ENCODE measurements at regions not wholly inside any gene's neighbourhood (a gene's known extent, or its start where the extent isn't known, plus 50 kb on each side); places are given as distances from the start of the nearest gene placed in this dataset.

DNA sequence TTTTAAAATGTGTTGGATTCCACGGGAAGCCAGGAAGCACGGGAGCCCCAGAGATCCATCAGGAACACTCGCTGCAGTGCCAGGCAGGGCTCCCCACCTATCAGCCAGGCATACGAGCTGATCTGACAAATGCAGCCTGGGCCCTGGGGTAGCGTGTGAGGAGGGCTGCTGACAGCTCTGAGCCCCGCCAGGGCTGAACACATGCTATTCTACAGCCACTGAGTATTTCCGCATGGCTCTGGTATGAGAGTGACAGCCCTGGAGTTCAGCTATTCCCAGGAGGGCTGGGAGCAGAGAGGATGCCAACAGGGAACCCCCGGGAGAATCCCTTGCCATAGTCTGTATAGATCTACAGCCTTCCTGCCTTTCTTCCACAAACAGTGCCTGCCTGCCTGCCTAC lies 237.3 kb upstream of the ZMIZ1 start:
- no peak for TF ChIP-seq POLR2AphosphoS5 (IDR thresholded peaks at IDR 0.05; ENCODE audit: low read depth, low read length)
- TF ChIP-seq, protein P1, sequence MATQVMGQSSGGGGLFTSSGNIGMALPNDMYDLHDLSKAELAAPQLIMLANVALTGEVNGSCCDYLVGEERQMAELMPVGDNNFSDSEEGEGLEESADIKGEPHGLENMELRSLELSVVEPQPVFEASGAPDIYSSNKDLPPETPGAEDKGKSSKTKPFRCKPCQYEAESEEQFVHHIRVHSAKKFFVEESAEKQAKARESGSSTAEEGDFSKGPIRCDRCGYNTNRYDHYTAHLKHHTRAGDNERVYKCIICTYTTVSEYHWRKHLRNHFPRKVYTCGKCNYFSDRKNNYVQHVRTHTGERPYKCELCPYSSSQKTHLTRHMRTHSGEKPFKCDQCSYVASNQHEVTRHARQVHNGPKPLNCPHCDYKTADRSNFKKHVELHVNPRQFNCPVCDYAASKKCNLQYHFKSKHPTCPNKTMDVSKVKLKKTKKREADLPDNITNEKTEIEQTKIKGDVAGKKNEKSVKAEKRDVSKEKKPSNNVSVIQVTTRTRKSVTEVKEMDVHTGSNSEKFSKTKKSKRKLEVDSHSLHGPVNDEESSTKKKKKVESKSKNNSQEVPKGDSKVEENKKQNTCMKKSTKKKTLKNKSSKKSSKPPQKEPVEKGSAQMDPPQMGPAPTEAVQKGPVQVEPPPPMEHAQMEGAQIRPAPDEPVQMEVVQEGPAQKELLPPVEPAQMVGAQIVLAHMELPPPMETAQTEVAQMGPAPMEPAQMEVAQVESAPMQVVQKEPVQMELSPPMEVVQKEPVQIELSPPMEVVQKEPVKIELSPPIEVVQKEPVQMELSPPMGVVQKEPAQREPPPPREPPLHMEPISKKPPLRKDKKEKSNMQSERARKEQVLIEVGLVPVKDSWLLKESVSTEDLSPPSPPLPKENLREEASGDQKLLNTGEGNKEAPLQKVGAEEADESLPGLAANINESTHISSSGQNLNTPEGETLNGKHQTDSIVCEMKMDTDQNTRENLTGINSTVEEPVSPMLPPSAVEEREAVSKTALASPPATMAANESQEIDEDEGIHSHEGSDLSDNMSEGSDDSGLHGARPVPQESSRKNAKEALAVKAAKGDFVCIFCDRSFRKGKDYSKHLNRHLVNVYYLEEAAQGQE (IDR thresholded peaks at IDR 0.05; ENCODE audit: insufficient read depth in 1 of 2, low read depth in 2 of 2, low read length in 2 of 2): no peak
- TF ChIP-seq SIN3A (IDR thresholded peaks at IDR 0.05; ENCODE audit: borderline replicate concordance, insufficient read depth, low read length): no peak
- no peak for TF ChIP-seq TAF1 (IDR thresholded peaks at IDR 0.05; ENCODE audit: borderline replicate concordance, insufficient read depth, low read length)
